ENCODE measurements at regions not wholly inside any gene's neighbourhood (a gene's known extent, or its start where the extent isn't known, plus 50 kb on each side); places are given as distances from the start of the nearest gene placed in this dataset.

GRCh38 chr1:21365036-21365435, 74.8 kb upstream of the ECE1 start:
- Histone ChIP-seq H3K27ac (ENCODE audit: low read depth, low read length) (no peak overlapping the region), H3K4me1 (ENCODE audit: control insufficient read depth, insufficient read depth, low read length) (no peaks in the 10 kb centered on the region), H3K4me3 (ENCODE audit: low read length) (no peak overlapping the region)

DNA sequence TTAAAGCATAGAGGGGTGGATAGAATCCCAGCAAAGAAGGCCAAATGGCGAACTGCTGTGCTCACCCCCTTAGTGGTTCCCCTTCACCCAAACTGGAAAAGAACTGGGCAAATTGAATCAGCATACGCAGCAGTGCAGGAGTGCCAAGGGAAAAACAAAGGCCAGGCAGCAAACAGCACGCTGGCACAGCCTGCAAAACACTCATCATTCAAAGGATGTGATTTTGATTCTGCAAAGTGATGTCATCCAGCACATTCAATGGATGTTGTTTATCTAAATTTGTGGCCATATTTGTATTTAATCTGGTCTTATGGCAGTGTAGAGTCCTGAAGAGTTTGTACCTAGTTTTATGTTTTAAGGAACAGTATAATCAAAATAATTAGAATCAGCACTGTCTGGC, 71.8 kb upstream of the ECE1 start:
- Histone ChIP-seq H3K4me1 (ENCODE audit: control insufficient read depth, insufficient read depth, low read length) (no peaks in the 10 kb centered on the region), H3K27ac (ENCODE audit: low read depth, low read length) (no peak overlapping the region), H3K4me3 (ENCODE audit: low read length) (no peak overlapping the region), H3K9ac (ENCODE audit: low read length) (no peak overlapping the region), H3K36me3 (ENCODE audit: control insufficient read depth, insufficient read depth, low read length) (no peaks in the 10 kb centered on the region), H3K27me3 (ENCODE audit: control insufficient read depth, insufficient read depth, low read length) (no peaks in the 10 kb centered on the region)

More at GRCh38 chr1:21365036-21365435, 74.8 kb upstream of the ECE1 start:
- no peaks in the 10 kb centered on the region for H3K36me3 ChIP-seq (ENCODE audit: control insufficient read depth, insufficient read depth, low read length)
- H3K27me3 ChIP-seq (ENCODE audit: control insufficient read depth, insufficient read depth, low read length) = no peaks in the 10 kb centered on the region
- no peak overlapping the region for H3K9ac ChIP-seq (ENCODE audit: low read length)

- no peaks in the 10 kb centered on the region for H3K4me1 ChIP-seq (ENCODE audit: control insufficient read depth, insufficient read depth, low read length)
- no peaks in the 10 kb centered on the region for H3K36me3 ChIP-seq (ENCODE audit: control insufficient read depth, insufficient read depth, low read length)
- no peak overlapping the region for H3K4me3 ChIP-seq (ENCODE audit: low read length)
- no peaks in the 10 kb centered on the region for H3K27me3 ChIP-seq (ENCODE audit: control insufficient read depth, insufficient read depth, low read length)
- no peak overlapping the region for H3K9ac ChIP-seq (ENCODE audit: low read length)
- H3K27ac ChIP-seq (ENCODE audit: low read depth, low read length) = no peak overlapping the region
These were observed 71.2 kb upstream of the ECE1 start for GRCh38 chr1:21361506-21361905.

DNA sequence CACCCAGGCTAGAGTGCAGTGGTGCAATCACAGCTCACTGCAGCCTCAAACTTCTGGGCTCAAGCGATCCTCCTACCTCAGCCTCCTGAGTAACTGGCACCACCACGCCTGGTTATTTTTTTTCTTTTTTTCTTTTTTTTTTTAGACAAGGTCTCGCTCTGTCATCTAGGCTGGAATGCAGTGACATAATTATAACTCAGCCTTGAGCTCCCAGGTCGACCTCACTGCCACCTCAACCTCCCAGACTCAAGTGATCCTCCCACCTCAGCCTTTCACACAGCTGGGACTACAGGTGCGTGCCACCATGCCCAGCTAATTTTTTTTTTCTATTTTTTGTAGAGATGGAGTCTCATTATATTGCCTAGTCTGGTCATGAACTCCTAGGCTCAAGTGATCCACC, 66.9 kb upstream of the ECE1 start:
- Histone ChIP-seq H3K36me3 (ENCODE audit: control insufficient read depth, insufficient read depth, low read length) (no peaks in the 10 kb centered on the region), H3K27ac (ENCODE audit: low read depth, low read length) (no peak overlapping the region), H3K9ac (ENCODE audit: low read length) (no peak overlapping the region), H3K4me3 (ENCODE audit: low read length) (no peak overlapping the region), H3K27me3 (ENCODE audit: control insufficient read depth, insufficient read depth, low read length) (no peaks in the 10 kb centered on the region), H3K4me1 (ENCODE audit: control insufficient read depth, insufficient read depth, low read length) (no peaks in the 10 kb centered on the region)

DNA sequence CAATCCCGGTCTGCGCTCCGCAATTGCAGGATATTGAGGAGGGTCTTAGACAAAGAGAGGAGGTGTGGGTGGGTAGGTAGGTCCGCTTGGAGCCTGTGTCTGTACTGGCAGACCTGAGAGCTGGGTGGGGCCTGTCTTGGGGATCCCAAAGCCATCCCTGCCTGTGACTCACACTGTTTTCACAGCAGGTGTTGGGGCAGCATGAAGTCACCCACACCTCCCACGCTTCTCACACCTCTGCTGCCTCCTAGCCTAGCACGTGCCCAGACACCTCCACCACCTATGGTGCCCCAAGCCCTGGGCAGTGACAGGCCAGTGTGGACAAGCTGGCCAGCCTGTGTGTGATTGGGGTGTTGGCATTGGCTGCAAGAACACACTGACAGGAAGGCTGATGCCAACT, 65.7 kb upstream of the ECE1 start:
- H3K27me3 ChIP-seq (ENCODE audit: control insufficient read depth, insufficient read depth, low read length) = no peaks in the 10 kb centered on the region
- no peaks in the 10 kb centered on the region for H3K4me1 ChIP-seq (ENCODE audit: control insufficient read depth, insufficient read depth, low read length)
- H3K27ac ChIP-seq (ENCODE audit: low read depth, low read length) = no peak overlapping the region
- H3K36me3 ChIP-seq (ENCODE audit: control insufficient read depth, insufficient read depth, low read length) = no peaks in the 10 kb centered on the region
- H3K9ac ChIP-seq (ENCODE audit: low read length) = no peak overlapping the region
- H3K4me3 ChIP-seq (ENCODE audit: low read length) = no peak overlapping the region

DNA sequence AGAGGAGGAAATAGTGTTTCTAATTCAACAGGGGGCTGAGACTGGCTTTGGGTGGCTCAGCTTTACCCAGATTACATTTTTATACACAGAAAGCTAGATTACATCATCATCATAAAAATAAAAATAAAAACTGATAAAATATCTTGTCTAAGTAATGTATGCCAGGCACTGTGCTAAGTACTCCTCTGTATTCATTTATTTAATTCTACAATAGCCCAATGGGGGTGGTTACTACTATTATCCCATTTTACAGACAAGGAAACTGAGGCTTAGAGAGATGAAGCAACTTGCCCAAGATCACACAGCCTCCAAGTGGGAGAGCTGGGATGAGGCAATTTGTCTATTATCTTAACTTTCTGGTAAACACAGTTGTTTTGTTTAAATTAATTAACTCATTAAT, 62.3 kb upstream of the ECE1 start:
- Histone ChIP-seq H3K9ac (ENCODE audit: low read length) (no peak overlapping the region), H3K4me1 (ENCODE audit: control insufficient read depth, insufficient read depth, low read length) (no peaks in the 10 kb centered on the region), H3K4me3 (ENCODE audit: low read length) (no peak overlapping the region), H3K27me3 (ENCODE audit: control insufficient read depth, insufficient read depth, low read length) (no peaks in the 10 kb centered on the region), H3K27ac (ENCODE audit: low read depth, low read length) (no peak overlapping the region), H3K36me3 (ENCODE audit: control insufficient read depth, insufficient read depth, low read length) (no peaks in the 10 kb centered on the region)

GRCh38 chr1:21351901-21352300, 61.6 kb upstream of the ECE1 start:
- no peaks in the 10 kb centered on the region for H3K4me1 ChIP-seq (ENCODE audit: control insufficient read depth, insufficient read depth, low read length)
- H3K4me3 ChIP-seq (ENCODE audit: low read length) = no peak overlapping the region
- H3K27me3 ChIP-seq (ENCODE audit: control insufficient read depth, insufficient read depth, low read length) = no peaks in the 10 kb centered on the region
- H3K9ac ChIP-seq (ENCODE audit: low read length) = no peak overlapping the region
- no peak overlapping the region for H3K27ac ChIP-seq (ENCODE audit: low read depth, low read length)
- no peaks in the 10 kb centered on the region for H3K36me3 ChIP-seq (ENCODE audit: control insufficient read depth, insufficient read depth, low read length)

DNA sequence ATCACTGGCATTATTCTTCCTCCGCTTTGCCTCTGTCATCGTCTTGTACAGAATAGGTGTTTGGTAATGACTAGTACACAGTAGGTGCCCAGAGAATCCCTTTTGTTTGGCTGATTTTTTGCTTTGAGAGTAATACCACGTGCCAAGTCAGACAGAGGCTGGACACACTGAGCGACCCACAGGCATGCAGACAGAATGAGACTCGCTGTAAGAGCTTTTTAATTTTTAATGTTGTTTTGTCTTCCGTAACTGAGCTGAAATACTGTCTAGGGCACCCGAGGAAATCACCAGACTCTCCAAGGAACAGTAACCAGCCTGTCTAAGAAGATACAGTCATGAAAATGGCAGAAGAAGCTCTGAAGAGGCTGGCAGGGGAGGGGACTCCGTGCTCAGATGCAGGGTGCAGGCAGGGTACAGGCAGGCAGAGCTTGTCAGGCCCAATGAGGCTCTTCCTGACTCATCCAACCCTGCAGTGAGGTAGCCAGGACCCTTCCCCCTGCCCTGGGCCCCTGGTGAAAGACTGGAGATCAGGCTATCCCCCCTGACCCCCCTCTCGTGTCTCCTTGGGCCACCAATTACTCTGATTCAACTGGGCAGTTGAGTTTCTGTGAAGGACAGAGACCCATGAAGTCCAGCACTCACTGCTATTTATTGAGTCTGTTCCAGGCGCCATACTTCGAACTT, 60.1 kb upstream of the ECE1 start:
- no peaks in the 10 kb centered on the region for H3K36me3 ChIP-seq (ENCODE audit: control insufficient read depth, insufficient read depth, low read length)
- no peak overlapping the region for H3K9ac ChIP-seq (ENCODE audit: low read length)
- peaks cover 3% of the 10 kb centered on the region for H3K4me1 ChIP-seq (ENCODE audit: control insufficient read depth, insufficient read depth, low read length)
- H3K4me3 ChIP-seq (ENCODE audit: low read length) = no peak overlapping the region
- no peak overlapping the region for H3K27ac ChIP-seq (ENCODE audit: low read depth, low read length)
- H3K27me3 ChIP-seq (ENCODE audit: control insufficient read depth, insufficient read depth, low read length) = no peaks in the 10 kb centered on the region

DNA sequence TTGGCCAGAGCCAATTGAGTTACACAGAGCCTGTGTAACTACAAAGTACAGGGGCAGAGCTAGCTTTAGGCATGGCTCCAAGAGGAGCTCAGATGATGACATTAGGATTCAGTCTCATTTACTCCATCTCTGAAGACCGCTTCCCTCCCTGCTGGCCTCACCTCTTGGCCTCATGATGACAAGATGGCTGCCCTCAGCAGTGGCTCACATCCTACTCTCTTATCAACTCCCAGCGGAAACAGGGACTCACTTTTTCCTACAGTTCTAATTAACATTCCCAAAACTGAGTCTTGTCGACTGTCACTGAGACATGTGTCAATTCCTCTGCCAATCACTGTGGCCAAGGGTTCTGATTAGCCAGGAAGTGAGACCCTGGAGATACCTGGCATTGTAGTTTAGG, 59.4 kb upstream of the ECE1 start:
- H3K4me1 ChIP-seq (ENCODE audit: control insufficient read depth, insufficient read depth, low read length) = peaks cover 3% of the 10 kb centered on the region
- H3K9ac ChIP-seq (ENCODE audit: low read length) = no peak overlapping the region
- H3K36me3 ChIP-seq (ENCODE audit: control insufficient read depth, insufficient read depth, low read length) = no peaks in the 10 kb centered on the region
- no peaks in the 10 kb centered on the region for H3K27me3 ChIP-seq (ENCODE audit: control insufficient read depth, insufficient read depth, low read length)
- no peak overlapping the region for H3K4me3 ChIP-seq (ENCODE audit: low read length)
- H3K27ac ChIP-seq (ENCODE audit: low read depth, low read length) = no peak overlapping the region

DNA sequence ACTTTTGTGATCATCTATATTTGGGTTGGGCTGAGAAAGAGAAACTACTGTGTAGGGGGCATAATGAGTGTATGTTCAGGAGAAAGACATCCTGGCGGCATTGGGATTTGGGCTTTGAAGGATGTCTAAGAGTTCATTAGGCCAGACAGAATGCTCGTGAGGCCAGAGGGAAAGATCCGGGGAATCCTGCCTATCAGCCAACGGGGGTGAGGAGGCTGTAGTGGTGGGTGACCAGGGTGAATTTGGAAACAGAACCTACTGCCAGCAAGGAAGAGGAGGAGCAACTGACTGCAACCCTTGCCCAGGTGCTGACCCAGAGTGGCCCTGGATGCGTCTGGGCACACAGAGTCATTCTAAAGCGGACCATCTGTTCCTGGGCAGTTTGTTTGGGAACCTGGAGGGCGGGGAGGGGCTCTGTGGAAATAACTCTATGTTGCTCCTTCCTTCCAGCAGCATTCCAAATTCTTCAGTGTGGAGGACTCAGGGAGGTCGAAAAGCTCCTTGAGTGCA, 56.9 kb upstream of the ECE1 start:
- no peak overlapping the region for H3K27ac ChIP-seq (ENCODE audit: low read depth, low read length)

DNA sequence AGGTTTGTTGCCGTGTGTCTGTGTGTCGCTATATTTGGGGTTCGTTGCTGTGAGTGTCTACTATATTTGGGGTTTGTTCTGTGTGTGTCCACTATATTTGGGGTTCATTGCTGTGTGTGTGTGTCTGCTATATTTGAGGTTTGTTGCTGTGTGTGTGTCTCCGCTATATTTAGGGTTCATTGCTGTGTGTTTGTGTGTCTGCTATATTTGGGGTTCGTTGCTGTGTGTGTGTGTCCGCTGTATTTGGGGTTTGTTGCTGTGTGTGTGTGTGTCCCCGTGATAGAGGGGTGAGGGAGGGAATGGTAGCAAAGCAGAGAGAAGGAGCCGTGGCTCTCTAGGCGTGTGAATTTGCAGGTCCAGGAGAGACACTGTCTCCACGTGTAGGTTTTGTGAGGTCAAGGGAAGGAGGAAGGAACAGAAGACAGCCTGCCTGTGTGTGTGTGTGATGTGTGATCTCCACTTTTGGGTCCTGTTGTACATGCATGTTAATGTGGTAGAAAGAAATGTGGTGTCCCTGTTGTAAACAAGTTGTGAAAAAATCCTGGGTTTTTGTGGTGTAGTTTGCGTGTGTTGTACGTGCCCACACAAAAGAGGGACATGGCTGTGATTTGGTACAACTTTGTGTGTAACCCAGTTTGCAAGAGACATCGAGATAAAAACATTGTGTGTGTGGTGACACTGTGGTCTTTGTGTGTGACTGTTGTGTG, 56.3 kb upstream of the ECE1 start:
- H3K4me1 ChIP-seq (ENCODE audit: control insufficient read depth, insufficient read depth, low read length) = peaks cover 25% of the 10 kb centered on the region
- peak overlapping the region; percentile 82 for H3K4me3 ChIP-seq (ENCODE audit: low read length)
- H3K9ac ChIP-seq (ENCODE audit: low read length) = no peak overlapping the region
- no peaks in the 10 kb centered on the region for H3K27me3 ChIP-seq (ENCODE audit: control insufficient read depth, insufficient read depth, low read length)
- H3K36me3 ChIP-seq (ENCODE audit: control insufficient read depth, insufficient read depth, low read length) = no peaks in the 10 kb centered on the region
- H3K27ac ChIP-seq (ENCODE audit: low read depth, low read length) = peak overlapping the region; percentile 88

More for the DNA sequence above, 56.9 kb upstream of the ECE1 start:
- H3K9ac ChIP-seq (ENCODE audit: low read length) = no peak overlapping the region
- H3K27me3 ChIP-seq (ENCODE audit: control insufficient read depth, insufficient read depth, low read length) = no peaks in the 10 kb centered on the region
- peaks cover 19% of the 10 kb centered on the region for H3K4me1 ChIP-seq (ENCODE audit: control insufficient read depth, insufficient read depth, low read length)
- H3K4me3 ChIP-seq (ENCODE audit: low read length) = no peak overlapping the region
- H3K36me3 ChIP-seq (ENCODE audit: control insufficient read depth, insufficient read depth, low read length) = no peaks in the 10 kb centered on the region

- H3K36me3 ChIP-seq (ENCODE audit: control insufficient read depth, insufficient read depth, low read length) = no peaks in the 10 kb centered on the region
- no peaks in the 10 kb centered on the region for H3K27me3 ChIP-seq (ENCODE audit: control insufficient read depth, insufficient read depth, low read length)
- H3K9ac ChIP-seq (ENCODE audit: low read length) = peak overlapping the region; percentile 67
- H3K4me3 ChIP-seq (ENCODE audit: low read length) = peak overlapping the region; percentile 75
- peaks cover 41% of the 10 kb centered on the region for H3K4me1 ChIP-seq (ENCODE audit: control insufficient read depth, insufficient read depth, low read length)
- peak overlapping the region; percentile 88 for H3K27ac ChIP-seq (ENCODE audit: low read depth, low read length)
These were observed 54.6 kb upstream of the ECE1 start for GRCh38 chr1:21344750-21345443.
